K562 (cell line): ENCODE measurements at regions not wholly inside any gene's neighbourhood (a gene's known extent, or its start where the extent isn't known, plus 50 kb on each side); places are given as distances from the start of the nearest gene placed in this dataset. TPM values are rescaled to one million over a fixed set of nuclear protein-coding genes. Genes with fewer than 3 reads are reported as not detected.

ENCODE experiments used
- small RNA-seq: library from RNA; depleted of rRNA; stranded (forward); fragments of <200 nt; gene quantifications from one replicate; pipeline ENCODE3, GENCODE V24; 2014

Small RNA genes lying in the stretch of these regions (small RNA-seq; reads per million reads assigned to genes)
- not detected for gene DYNLL1P5
